NCI-H187 (cell line): ENCODE measurements at regions not wholly inside any gene's neighbourhood (a gene's known extent, or its start where the extent isn't known, plus 50 kb on each side); places are given as distances from the start of the nearest gene placed in this dataset.

Experiments
- DNase-seq, 2 experiments: peaks; one replicate each; lab custom pipeline; 2025; lab: John Stamatoyannopoulos, UW

- no peak for DNase-seq
Measured at GRCh38 chr9:23441275-23441674, 384.8 kb downstream of the ELAVL2 start.

- no peak for DNase-seq
Measured at GRCh38 chr9:23444658-23445057, 381.4 kb downstream of the ELAVL2 start.

GRCh38 chr9:23447166-23447565 lies 378.9 kb downstream of the ELAVL2 start:
- DNase-seq = no peak

GRCh38 chr9:23447944-23448343 lies 378.1 kb downstream of the ELAVL2 start:
- DNase-seq = no peak

GRCh38 chr9:23451802-23452418 lies 374.1 kb downstream of the ELAVL2 start:
- DNase-seq = no peak

- DNase-seq = no peak
Measured at GRCh38 chr9:23464275-23464674, 361.8 kb downstream of the ELAVL2 start.

- no peak for DNase-seq
Measured at GRCh38 chr9:23467276-23467675, 358.8 kb downstream of the ELAVL2 start.

GRCh38 chr9:23477908-23478307 lies 348.1 kb downstream of the ELAVL2 start:
- no peak for DNase-seq

- DNase-seq = no peak
Measured at GRCh38 chr9:23483566-23483965, 342.5 kb downstream of the ELAVL2 start.

- DNase-seq = peak; percentile 0 to 13
Measured at GRCh38 chr9:23492126-23493002, 333.7 kb downstream of the ELAVL2 start.

GRCh38 chr9:23493219-23493618 lies 332.8 kb downstream of the ELAVL2 start:
- DNase-seq = no peak

GRCh38 chr9:23496489-23497136 lies 329.4 kb downstream of the ELAVL2 start:
- DNase-seq = no peak

- DNase-seq = no peak
Measured at GRCh38 chr9:23497137-23497504, 328.9 kb downstream of the ELAVL2 start.

GRCh38 chr9:23502004-23502403 lies 324.0 kb downstream of the ELAVL2 start:
- DNase-seq = no peak

GRCh38 chr9:23522952-23523351 lies 303.1 kb downstream of the ELAVL2 start:
- no peak for DNase-seq

- no peak for DNase-seq
Measured at GRCh38 chr9:23524607-23525155, 301.4 kb downstream of the ELAVL2 start.

- no peak for DNase-seq
Measured at GRCh38 chr9:23526806-23527205, 299.2 kb downstream of the ELAVL2 start.

GRCh38 chr9:23532282-23532681 lies 293.8 kb downstream of the ELAVL2 start:
- DNase-seq = no peak

- DNase-seq = no peak
Measured at GRCh38 chr9:23537192-23538066, 288.6 kb downstream of the ELAVL2 start.

- no peak for DNase-seq
Measured at GRCh38 chr9:23538067-23538402, 288.0 kb downstream of the ELAVL2 start.

- DNase-seq = no peak
Measured at GRCh38 chr9:23538461-23539003, 287.5 kb downstream of the ELAVL2 start.

GRCh38 chr9:23539311-23539710 lies 286.7 kb downstream of the ELAVL2 start:
- DNase-seq = no peak
